GM08714 (cell line): ENCODE measurements at regions not wholly inside any gene's neighbourhood (a gene's known extent, or its start where the extent isn't known, plus 50 kb on each side); places are given as distances from the start of the nearest gene placed in this dataset.
"Not testable (repeated sequence)": the region's sequence is repeated elsewhere in the genome, so short reads cannot be mapped to it uniquely, and the experiment has no call there.

Experiments
- H3K4me3 ChIP-seq: fragments of 200-500 bp; sonication (Bioruptor generic); 2 replicates; pipeline ENCODE4 v1.5.1; 2014; ENCODE audit warnings: mild to moderate bottlenecking, low read length, inconsistent platforms
- ZNF274 ChIP-seq: IDR thresholded peaks from 2 replicates; pipeline ENCODE4 v1.6.1; 2012; ENCODE audit warnings: mild to moderate bottlenecking, low read depth, low read length

DNA sequence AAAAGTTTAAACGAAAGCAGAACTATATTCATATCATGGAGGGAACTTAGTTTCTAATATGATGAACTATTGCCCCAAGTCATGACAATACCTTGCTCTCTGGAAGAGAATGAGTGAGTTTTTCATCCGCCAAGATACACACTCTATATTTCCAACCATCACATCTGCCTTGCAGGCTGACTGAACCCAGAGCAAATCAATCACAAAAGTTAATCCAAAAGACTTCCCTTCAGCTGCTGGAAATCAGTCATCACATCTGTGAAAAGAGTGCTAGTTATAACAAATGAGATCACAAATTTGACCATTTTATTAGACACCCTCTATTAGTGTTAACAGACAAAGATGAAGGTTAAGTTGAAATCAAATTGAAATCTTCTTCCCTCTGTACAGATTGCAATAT is 261.7 kb upstream of the PRKCQ start:
- H3K4me3 ChIP-seq: no peak overlapping the region
- no peak for TF ChIP-seq ZNF274

DNA sequence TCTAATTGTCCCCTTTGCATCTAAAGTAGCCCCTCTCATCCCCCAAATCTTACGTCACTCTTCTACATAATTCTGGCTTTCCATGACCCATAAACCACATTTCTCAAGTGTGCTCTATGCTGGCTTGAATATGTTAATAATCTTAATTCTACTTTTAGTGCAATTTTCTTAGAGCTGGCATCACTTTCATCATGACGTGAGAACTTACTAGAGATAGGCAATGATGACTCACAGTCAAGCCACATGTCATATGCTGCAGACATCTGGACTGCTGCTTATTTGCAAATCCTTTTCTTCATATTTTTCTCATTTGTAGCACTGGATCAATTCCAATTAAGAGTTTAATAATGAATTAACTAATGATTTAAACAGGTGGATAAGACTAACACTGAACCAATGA is 260.7 kb upstream of the PRKCQ start:
- H3K4me3 ChIP-seq: no peak overlapping the region
- no peak for TF ChIP-seq ZNF274

DNA sequence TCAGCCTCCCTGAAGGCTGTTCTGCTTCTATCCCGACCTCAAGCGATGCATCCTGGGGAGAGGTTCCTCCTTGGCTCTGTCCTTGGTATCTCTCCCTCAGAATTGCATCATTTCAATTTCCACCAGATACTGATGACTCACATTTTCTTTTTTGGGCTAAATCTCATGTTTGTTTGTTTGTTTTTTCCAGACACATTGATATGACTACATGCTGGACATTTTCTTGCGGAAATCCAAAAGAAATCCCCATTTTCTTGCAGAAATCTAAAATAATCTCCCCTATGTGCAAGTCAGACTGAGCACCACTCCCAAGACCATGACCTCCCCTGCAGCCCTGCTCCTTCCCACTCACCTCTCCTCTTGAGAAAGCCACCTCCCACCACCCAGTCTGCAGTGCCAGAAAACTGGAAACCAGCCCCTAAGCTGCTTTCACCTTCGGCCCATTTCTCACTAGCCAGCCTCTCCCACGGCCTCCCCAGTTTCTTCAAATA is 260.2 kb upstream of the PRKCQ start:
- H3K4me3 ChIP-seq: no peak overlapping the region
- TF ChIP-seq ZNF274: no peak

DNA sequence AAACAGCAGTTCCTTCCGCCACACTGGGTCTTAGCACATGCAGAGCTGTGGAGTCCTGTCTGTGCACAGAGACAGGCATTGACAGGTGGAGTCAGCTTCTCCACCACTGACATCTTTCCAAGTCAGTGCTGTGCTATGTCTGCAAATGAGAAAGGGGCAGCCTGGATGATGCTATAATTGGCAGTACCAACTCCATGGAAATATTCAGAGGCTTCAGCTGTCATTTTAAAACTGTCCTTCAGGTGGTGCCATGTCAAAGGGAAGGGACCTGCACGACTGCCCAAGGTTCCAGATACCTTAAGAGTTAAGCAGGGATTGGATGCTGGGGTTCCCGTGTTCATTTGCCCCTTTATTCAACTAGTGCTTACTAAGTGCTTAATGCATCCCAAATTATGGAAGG is 258.0 kb upstream of the PRKCQ start:
- no peak overlapping the region for H3K4me3 ChIP-seq
- TF ChIP-seq ZNF274: no peak

DNA sequence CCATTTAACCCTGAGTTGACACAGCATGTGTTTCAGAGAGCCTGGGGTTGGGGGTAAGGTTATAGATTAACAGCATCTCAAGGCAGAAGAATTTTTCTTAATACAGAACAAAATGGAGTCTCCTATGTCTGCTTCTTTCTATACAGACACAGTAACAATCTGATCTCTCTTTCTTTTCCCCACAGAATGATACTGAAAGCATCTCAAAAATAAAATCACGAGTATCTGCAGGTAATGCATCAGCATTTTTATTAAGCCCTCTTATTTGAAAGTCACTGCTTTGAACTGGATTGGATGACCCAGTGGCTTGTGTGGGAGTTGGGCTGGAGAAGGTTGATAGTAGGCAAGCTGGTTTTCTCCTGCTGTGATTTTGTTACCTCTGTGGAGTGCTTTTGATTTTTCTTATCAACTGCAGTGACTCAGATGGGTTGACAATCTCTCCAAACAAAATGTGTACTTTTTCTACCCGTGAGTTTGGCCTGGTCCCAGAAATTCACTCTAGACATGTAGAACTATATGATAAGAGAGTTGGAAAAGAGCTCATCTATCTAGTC is 253.5 kb upstream of the PRKCQ start:
- TF ChIP-seq ZNF274: no peak
- H3K4me3 ChIP-seq: no peak overlapping the region

DNA sequence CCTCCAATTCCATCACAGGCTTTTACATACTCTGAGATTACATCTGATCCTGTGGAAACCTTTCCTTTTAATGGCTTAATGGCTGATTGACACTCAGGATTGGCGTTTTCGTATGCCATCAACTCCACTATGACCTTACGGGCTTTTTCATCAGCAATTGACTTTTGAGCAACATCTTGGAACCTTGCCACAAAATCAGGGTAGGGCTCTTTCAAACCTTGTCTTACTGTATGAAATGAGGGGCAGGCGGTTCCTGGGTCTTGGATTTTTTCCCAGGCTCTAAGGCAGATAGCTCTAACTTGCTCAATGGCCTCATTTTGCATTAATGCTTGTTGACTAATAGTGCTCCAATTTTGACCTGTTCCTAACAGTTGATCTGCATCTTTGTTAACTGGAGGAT is 250.9 kb upstream of the PRKCQ start:
- H3K4me3 ChIP-seq: not testable (repeated sequence)

DNA sequence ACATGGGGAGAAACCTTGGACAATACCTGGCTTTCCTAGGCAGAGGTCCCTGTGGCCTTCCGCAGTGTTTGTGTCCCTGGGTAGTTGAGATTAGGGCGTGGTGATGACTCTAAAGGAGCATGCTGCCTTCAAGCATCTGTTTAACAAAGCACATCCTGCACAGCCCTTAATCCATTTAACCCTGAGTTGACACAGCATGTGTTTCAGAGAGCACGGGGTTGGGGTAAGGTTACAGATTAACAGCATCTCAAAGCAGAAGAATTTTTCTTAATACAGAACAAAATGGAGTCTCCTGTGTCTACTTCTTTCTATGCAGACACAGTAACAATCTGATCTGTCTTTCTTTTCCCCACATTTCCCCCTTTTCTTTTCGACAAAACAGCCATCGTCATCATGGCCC is 244.7 kb upstream of the PRKCQ start:
- not testable (repeated sequence) for H3K4me3 ChIP-seq

DNA sequence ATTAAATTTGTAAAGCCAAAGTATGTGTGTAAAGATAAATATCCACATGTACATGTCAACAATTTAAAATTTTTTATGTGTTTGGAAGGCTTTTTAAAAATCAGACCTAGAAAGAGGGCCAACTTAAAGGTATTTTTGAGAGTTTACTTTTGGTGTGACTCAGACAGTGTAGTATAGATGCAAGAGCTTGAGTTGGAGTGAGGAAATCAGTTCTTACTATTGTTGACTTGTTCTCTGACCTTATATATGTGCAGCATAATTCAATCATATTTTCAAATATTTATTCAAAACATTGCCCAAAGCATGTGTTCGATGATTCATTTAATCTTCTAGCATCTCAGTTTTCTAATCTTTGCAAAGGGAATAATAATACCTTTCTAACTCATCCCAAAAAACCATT is 243.7 kb upstream of the PRKCQ start:
- no peak for TF ChIP-seq ZNF274
- H3K4me3 ChIP-seq: no peak overlapping the region

DNA sequence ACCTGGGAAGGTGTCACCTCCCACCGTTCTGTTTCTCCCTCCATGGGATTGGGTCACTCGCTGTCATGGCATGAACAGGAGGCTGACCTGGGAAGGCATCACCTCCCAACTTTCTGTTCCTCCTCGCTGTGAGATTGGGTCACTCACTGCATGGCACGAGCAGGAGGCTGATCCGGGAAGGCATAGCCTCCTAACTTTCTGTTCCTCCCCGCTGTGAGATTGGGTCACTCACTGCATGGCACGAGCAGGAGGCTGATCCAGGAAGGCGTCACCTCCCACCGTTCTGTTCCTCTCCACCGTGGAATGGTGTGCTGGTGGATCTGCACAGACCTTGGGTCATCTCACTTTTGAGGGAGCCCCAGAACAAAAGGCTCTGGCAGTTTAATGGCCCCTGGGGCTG is 239.2 kb upstream of the PRKCQ start:
- no peak overlapping the region for H3K4me3 ChIP-seq
- TF ChIP-seq ZNF274: no peak

DNA sequence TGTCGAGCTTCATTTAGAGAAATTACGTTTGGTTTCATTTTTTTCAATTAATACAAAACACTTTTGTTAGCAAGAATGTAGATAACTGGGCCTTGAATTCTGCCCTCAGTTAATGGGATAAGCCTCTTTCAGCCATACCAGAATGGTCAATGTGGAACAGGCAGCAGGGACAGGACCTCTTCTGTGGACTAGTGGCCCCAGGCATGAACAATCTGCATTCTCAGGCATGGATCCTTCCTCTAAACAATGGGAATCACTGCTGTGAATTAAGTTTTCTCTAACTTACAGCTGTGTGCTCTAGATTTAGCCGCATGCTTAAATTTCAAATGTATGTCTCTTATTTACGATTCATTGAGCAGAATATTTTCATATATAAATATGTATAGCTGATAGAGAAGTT is 237.7 kb upstream of the PRKCQ start:
- H3K4me3 ChIP-seq: no peak overlapping the region
- TF ChIP-seq ZNF274: no peak

DNA sequence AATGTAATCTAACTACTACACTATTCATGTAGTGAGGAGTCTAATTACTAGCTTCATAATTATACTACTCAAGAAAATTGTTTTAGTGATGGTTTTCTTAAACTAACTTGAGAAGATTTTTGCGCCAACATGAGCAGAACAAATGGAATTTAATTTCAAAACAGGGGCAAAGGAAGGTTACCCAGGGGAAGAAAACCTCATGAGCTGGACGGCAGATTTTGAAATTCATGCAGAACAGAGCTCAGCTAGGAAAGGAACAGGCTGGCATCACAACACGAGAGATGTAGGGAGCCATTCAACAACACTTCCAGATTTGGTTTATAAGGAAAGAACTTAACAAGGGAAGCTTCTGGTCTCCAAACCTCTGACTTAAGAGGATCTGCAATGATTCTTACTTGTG is 235.3 kb upstream of the PRKCQ start:
- no peak for TF ChIP-seq ZNF274
- no peak overlapping the region for H3K4me3 ChIP-seq

DNA sequence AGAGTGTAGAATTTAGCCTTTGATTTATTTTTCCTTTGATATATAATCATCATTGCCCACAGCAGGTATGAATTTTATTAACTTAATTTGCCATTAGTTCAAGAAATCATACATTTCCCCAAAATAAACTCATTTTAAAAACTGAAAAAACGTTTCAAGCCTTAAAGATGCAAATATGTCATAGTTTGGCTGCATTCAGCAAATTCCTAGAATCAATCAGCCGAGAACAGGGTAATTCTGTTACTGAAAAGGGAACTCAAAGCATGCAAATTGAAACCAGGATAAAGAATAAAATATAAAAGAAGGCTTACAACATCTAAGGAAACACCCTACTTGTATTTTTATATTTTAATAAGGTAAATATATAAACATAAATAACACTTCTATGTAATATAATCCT is 233.8 kb upstream of the PRKCQ start:
- H3K4me3 ChIP-seq: no peak overlapping the region
- no peak for TF ChIP-seq ZNF274

DNA sequence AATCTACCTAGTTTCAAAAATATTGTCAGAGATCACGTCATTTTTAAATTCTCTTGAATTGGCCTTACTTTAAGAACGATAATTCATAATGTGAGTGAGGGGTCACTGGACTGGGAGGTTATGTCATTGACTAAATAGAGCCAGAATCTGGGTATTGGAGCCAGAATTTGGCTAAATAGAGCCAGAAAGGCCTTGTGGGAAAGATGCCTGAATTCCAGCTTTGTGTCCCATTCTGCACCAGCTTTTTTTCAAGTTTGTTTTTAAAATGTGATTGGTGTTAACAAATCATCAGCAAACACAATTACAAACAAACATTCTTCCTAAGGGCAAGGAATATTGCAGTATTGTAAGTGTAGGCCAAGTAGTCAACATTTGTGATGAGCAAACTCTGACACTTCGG is 233.2 kb upstream of the PRKCQ start:
- no peak overlapping the region for H3K4me3 ChIP-seq
- no peak for TF ChIP-seq ZNF274

DNA sequence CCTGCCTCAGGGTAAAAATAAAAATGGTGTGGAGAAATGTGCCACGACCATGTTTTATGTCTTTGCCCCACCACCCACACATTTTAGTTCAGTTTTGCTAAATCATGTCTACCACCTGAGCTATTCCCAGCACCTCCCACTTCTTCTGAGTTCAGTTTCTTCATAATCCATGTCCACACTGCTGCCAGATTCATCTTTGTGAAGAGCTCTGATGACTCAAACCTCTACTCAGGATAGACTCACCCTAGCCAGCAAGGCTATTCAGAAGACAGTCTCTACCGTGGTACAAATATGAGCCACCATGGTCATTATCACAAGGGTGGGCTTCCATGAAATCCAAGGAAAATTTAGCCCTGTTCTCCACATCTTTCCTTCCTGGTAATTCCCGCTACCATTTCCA is 231.1 kb upstream of the PRKCQ start:
- no peak for TF ChIP-seq ZNF274
- H3K4me3 ChIP-seq: no peak overlapping the region

DNA sequence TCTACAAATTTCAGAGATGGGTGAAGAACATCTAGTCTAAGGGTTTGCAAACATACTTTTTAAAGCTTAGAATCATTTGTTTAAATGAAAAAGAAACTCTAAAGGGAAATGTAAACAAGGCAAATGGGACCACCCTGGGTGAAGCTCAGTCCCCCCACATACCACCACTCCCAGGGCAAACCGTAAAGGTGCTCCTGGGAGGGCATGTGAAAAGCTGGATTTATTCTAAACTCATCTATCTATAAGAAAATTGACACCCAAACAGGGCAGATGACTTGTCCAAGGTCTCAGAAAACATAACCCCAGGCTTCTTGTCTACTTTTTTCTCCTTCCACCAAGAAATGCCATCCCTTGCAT is 223.3 kb upstream of the PRKCQ start:
- no peak for TF ChIP-seq ZNF274
- no peak overlapping the region for H3K4me3 ChIP-seq

DNA sequence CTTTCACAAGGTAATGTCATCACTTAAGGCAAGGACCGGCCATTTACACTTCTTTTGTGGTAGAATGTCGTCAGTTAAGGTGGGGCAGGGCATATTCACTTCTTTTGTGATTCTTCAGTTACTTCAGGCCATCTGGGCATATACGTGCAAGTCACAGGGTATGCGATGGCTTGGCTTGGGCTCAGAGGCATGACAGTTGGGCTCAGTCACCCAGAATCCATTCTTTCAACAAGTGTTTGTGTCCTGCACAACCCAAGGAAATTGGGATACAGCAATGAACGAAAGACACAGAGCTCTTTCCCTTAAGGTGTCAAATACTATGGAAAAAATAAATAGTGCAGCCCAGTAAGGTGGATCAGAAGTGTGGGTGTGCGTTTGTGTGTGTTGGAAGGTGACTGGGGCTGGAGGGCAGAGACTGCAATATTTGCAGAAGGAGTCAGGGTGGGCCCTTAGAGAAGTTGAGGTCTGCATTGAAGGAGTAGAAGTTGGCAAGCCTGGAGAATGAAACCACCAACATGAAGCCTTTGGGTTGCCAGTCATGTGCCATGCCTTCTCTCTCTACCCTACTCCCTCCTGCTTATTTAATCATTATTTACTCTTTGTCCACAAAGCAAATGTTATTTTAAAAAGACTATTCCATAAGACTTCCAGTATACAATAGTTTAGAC is 222.8 kb upstream of the PRKCQ start:
- H3K4me3 ChIP-seq: no peak overlapping the region

More for the DNA sequence above, 222.8 kb upstream of the PRKCQ start:
- TF ChIP-seq ZNF274: no peak
